ENCODE measurements at regions not wholly inside any gene's neighbourhood (a gene's known extent, or its start where the extent isn't known, plus 50 kb on each side); places are given as distances from the start of the nearest gene placed in this dataset.

DNA sequence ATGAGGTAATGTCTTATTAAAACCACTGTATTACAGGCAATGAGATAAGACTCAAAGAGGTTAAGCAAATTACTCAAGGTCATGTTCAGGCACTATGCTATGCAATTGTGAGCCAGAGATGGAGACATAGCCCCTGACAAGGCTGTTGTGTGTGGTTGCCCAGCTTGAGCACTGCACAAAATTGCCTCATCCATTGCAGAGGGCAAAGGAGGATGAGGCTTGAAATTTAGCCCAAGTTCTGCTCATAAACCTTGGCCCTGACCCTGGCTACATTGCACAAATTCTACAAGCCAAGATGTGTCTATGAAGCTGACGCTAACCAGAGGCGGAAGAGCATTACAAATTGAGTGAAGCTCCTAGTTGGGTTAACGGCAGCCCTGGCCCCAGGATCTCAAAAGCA lies 65.6 kb upstream of the PGM2 start:
- TF ChIP-seq, protein P1, sequence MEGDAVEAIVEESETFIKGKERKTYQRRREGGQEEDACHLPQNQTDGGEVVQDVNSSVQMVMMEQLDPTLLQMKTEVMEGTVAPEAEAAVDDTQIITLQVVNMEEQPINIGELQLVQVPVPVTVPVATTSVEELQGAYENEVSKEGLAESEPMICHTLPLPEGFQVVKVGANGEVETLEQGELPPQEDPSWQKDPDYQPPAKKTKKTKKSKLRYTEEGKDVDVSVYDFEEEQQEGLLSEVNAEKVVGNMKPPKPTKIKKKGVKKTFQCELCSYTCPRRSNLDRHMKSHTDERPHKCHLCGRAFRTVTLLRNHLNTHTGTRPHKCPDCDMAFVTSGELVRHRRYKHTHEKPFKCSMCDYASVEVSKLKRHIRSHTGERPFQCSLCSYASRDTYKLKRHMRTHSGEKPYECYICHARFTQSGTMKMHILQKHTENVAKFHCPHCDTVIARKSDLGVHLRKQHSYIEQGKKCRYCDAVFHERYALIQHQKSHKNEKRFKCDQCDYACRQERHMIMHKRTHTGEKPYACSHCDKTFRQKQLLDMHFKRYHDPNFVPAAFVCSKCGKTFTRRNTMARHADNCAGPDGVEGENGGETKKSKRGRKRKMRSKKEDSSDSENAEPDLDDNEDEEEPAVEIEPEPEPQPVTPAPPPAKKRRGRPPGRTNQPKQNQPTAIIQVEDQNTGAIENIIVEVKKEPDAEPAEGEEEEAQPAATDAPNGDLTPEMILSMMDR (IDR thresholded peaks at IDR 0.05; ENCODE audit: low read length) = no peak
- no peak for TF ChIP-seq EZH2 (IDR thresholded peaks at IDR 0.05; ENCODE audit: borderline replicate concordance, low read length)
